ENCODE measurements at regions not wholly inside any gene's neighbourhood (a gene's known extent, or its start where the extent isn't known, plus 50 kb on each side); places are given as distances from the start of the nearest gene placed in this dataset.
"Not testable (repeated sequence)": the region's sequence is repeated elsewhere in the genome, so short reads cannot be mapped to it uniquely, and the experiment has no call there.

DNA sequence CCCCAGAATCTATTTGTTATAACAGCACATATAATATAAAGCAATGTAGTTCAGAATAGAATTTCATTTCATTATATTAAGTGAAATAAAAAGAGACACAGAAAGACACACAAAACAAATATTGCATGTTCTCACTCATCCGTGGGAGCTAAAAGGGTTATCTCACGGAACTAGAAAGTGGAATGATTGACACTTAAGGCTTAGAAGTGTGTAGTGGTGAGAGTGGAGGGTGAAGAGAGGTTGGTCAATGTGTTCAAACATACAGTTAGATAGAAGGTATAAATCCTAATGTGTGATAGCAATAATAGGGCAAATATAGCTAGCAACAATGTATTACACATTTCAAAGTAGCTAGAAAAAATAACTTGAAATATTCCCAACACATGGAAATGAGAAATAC lies 1001.7 kb upstream of the TMPRSS15 start:
- H3K4me3 ChIP-seq (ENCODE audit: low read length): no peak overlapping the region
- DNase-seq (ENCODE audit: low read depth, low spot score): no peak

DNA sequence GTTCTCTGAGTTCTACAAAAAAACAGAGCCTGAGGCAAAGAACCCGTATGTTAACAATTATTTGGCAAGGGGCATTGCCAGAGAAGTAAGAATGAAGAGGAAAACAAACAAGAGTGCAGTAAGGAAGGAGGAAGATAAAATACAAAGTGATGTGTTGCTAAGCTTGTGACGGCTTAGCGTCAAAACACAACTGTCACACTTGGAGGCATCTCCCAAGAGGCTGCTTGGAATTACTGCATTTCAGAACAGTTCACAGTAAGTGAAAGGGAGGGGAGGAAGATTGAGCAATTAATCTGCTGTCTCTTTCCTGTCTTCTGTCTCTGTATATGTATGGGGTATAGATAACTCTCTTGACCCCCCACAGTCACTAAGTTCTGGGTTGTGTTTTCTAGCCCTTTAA lies 1017.0 kb upstream of the TMPRSS15 start:
- H3K4me3 ChIP-seq (ENCODE audit: low read length): no peak overlapping the region
- DNase-seq (ENCODE audit: low read depth, low spot score): no peak

DNA sequence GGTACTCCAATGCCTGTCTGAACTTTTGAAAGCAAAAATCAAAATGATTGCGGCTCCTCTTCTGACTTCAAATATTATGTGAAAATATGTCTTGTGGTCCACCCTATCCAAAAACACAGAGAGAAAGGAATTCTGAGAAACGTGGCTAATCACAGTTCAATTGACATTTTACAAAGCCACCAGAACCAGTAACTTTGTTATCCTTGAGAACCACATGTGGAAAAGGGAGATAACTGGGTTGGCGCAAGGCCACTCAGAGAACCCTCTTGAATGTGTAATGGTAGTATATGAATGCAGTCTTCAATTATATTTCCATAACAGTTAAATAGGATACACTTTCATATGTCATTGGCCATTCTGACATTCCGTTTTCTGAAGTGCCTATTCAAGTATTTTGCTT lies 1030.0 kb upstream of the TMPRSS15 start:
- no peak overlapping the region for H3K4me3 ChIP-seq (ENCODE audit: low read length)
- DNase-seq (ENCODE audit: low read depth, low spot score): no peak

DNA sequence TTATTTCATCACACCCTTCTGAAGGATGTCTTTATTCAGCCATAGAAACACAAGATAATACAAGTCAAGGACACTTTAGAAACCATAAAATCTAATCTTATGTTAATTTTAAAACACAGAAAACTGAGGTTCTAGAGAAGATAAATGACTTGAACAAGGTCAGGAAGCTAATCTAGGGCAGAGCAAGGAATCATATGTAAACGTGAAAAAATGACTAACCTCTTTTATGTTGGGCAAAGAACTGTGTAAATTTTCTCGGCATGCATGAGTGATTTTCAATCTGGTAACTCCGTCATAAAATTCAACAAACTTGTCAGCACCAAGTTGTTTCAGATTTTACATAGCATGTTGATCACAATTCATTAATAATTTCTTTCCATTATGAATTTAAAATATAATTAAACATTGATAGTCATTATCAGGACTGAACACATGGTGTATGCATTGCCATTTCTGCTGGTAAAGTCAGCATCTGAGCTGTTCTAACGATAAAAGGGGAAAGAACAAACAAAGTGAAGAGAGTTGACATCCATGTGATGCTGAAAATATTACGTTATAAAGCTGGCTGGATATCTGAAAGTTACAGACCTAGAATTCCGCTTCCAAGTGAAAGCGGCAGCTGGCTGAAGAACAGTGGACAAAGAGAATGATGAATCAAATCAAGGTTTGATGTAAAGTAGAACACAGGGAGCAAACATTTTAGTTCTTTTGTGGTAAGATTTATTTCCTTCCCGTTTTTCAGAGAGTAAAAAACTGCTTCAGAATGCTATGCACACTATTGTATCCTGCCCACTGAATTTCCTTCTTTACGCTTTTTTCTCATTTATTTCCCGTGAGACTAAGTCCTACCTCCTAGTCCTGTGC lies 1037.4 kb upstream of the TMPRSS15 start:
- H3K4me3 ChIP-seq (ENCODE audit: low read length): no peak overlapping the region

DNA sequence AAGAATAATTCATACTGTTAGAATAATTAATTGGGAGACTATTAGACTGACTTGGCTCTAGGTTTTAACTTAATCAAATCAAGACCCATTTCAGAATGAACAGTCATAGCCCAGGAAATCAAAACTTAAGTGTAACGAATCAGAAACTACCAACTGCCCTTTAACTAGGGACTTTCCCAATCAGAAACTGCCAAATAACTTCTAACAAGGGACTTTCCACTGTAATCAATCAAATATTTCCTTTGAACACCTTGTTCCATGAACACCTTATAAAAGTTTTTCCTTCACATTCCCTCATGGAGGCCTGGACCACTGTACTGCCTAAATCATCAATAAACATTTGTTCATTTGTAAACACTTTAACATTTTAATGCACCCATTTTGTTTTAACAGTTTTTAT lies 1054.7 kb upstream of the TMPRSS15 start:
- no peak overlapping the region for H3K4me3 ChIP-seq (ENCODE audit: low read length)
- no peak for DNase-seq (ENCODE audit: low read depth, low spot score)

More for the DNA sequence above, 1037.4 kb upstream of the TMPRSS15 start:
- DNase-seq (ENCODE audit: low read depth, low spot score): no peak

DNA sequence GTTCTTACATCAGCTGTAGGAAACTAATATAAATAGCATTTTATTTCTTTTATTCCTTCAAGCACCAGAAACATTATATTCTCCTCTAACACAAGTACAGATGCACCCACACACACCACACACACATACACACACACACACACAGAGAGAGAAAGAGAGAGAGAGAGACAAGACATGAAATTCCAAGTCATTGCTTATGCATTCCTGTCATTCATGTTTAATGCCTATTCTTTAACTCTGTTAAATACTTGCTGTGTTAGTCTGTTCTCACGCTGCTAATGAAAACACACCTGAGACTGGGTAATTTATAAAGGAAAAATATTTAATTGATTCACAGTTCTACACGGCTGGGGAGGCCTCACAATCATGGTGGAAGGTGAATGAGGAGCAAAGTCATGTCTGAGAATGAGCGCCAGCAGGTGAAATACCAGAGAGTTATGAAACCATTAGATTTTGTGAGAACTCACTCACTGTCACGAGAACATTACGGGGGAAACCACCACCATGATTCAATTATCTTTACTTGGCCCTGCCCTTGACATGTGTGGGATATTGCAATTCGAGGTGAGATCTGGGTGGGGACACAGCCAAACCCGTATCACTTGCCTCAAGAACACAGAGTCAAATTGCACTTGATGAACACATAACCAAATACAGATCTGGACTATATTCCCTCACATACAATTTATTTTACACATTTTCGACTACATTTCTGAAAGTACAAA lies 1058.1 kb upstream of the TMPRSS15 start:
- no peak for DNase-seq (ENCODE audit: low read depth, low spot score)
- H3K4me3 ChIP-seq (ENCODE audit: low read length): no peak overlapping the region

DNA sequence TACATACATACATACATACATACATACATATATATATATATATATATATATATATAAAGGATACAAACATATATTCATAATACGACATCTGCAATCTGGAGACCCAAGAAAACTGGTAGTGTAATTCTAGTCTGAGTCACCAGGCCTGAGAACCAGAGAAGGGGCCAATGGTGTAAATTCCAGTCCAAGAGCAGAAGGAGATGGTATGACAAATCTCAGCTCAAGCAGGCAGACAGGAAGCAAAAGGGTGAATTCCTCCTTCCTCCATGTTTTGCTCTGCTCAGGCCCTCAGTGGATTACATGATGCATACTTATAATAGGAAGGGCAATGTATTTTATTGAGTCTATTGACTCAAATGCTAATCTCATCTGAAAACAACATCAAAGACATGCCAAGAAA lies 1060.4 kb upstream of the TMPRSS15 start:
- DNase-seq (ENCODE audit: low read depth, low spot score): no peak
- no peak overlapping the region for H3K4me3 ChIP-seq (ENCODE audit: low read length)

DNA sequence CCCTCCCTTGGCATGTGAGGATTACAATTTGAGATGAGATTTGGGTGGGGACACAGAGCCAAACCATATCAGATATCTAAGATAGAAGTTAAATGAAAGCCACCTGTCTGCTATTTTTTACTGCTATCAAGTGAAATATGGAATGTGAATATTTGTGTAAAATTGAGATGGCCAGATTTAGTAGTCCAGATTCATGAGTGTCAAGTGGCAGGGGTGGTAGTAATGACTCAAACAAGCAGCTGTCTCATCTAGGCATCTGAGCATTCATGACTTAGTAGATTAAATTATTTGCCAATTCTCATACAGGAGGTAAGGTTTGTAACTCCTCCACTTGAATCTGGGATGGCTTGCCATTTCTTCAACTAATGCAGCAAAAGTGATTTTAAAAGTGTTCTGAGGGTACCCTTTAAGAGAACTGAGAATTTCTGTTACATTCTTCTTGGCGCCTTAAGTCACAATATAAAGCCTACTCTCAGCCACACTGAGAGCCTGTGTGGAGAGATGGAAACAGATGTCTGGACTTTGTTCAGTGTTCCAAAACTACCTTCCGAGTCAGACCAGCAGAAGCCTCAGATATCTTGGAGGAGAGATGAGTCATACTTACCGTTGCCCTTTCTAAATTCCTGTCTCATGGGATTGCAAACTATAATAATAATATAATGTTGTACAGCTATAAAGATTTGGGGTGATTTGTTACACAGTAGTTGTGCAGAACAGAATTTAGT lies 1065.6 kb upstream of the TMPRSS15 start:
- no peak for DNase-seq (ENCODE audit: low read depth, low spot score)

DNA sequence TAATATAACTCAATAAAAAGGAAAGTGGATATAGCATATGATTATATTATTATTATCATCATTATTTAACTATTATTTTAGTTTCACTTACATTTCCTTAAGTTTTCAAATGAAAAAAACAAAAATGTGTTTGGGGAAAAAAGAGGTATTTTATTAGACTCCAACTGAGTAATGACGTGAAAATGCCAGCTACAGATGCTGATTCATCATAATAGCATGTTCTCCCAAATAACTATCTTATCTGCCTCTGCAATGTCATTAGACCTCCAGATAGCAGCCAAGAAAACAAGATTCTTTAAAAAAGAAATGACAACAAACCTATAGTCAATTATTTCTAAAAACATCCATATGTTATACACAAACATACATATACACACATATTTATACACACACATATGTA lies 1071.9 kb upstream of the TMPRSS15 start:
- no peak overlapping the region for H3K4me3 ChIP-seq (ENCODE audit: low read length)
- DNase-seq (ENCODE audit: low read depth, low spot score): no peak

More for the DNA sequence above, 1065.6 kb upstream of the TMPRSS15 start:
- no peak overlapping the region for H3K4me3 ChIP-seq (ENCODE audit: low read length)

DNA sequence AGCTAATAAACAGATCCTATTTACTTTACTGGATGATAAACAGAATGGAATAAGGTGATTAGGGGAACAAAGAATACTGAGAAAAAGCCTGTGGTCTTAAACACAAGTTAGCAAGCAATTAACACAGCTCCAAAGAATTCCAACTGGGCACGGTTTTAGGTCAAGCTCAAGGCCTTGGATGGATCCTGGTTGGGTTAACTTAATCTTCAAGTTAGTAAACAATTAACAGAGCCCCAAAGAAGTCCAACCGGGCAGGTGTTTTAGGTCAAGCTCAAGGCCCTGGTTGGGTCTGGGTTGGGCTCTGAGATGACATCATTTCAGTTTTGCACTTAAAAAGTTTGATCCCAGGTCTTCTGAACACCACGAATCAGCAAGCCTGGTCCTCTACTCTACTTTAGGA lies 1086.3 kb upstream of the TMPRSS15 start:
- H3K4me3 ChIP-seq (ENCODE audit: low read length): no peak overlapping the region
- no peak for DNase-seq (ENCODE audit: low read depth, low spot score)

DNA sequence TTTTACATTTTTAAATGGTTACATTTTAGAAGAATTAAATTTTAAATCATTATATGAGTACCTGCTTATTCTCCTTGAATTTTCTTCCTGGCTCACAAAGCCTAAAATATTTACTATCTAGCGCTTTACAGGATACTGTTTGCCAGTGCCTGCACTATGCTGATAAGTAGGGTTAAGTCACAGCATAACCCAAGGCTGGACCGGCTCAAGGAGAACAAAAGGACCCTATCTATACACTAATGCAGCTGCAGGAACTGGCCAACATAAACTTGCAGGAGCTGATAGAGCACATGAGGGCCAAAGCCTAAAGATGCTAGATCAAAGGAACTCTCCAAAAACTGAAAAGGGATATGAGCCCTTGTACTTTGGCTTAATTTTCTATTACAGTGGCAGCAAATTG lies 1086.9 kb upstream of the TMPRSS15 start:
- H3K4me3 ChIP-seq (ENCODE audit: low read length): no peak overlapping the region

DNA sequence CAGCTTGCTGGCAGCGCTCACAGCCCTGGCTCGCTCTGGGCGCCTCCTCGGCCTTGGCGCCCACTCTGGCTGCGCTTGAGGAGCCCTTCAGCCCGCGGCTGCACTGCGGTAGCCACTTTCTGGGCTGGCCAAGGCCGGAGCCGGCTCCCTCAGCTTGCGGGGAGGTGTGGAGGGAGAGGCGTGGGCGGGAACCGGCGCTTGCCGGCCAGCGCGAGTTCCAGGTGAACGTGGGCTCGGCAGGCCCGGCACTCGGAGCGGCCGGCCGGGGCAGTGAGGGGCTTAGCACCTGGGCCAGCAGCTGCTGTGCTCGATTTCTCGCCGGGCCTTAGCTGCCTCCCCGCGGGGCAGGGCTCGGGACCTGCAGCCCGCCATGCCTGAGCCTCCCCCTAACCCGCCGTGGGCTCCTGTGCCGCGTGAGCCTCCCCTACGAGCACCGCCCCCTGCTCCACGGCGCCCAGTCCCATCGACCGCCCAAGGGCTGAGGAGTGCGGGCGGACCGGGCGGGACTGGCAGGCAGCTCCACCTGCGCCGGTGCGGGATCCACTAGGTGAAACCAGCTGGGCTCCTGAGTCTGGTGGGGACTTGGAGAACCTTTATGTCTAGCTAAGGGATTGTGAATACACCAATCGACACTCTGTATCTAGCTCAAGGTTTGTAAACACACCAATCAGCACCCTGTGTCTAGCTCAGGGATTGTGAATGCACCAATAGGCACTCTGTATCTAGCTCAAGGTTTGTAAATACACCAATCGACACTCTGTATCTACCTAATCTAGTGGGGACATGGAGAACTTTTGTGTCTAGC lies 1090.1 kb upstream of the TMPRSS15 start:
- not testable (repeated sequence) for H3K4me3 ChIP-seq (ENCODE audit: low read length); DNase-seq (ENCODE audit: low read depth, low spot score)

More for the DNA sequence above, 1086.9 kb upstream of the TMPRSS15 start:
- no peak for DNase-seq (ENCODE audit: low read depth, low spot score)

DNA sequence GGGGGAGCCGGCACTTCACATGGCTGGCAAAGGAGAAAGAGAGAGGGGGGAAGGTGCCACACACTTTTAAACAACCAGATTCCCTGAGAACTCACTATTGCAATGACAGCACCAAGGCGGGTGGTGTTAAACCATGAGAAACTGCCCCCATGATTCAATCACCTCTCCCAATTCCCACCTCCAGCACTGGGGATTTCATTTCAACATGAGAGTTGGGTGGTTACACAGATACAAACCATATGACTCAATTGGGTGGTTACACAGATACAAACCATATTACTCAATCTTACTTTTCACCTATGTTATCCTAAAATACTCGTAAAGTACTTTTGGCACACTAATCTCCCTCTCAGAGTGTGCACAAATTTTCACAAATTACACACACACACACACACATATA lies 1097.5 kb upstream of the TMPRSS15 start:
- no peak for DNase-seq (ENCODE audit: low read depth, low spot score)

DNA sequence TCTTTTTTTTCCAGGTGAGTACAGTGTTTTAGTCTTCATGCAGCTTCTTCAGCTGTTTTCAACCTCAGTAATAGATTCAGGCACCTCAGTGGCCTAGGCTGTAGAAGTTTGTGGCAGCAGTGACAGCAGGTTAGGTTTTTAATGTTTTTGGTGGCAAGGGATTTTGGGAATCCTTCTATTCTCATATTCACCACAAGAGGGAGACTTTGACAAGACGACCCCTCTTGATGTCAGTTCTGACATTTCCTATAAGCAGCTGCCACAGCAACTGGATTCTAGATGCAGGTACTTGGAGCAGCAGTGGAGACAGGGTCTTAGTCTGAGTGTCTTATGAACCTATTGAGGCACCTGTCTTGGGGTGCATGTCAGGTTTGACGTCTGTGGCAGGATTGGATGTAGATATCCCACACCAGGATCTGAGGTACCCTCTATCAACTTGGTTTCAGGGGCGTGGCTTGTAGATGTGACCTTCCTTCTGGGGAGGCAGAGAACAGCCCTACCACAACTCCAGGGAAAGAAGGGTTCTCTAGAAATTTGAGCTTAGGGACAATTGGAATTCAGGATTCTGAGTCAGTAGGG lies 1104.2 kb upstream of the TMPRSS15 start:
- H3K4me3 ChIP-seq (ENCODE audit: low read length): no peak overlapping the region
- peak; percentile 29 for DNase-seq (ENCODE audit: low read depth, low spot score)

More for the DNA sequence above, 1097.5 kb upstream of the TMPRSS15 start:
- H3K4me3 ChIP-seq (ENCODE audit: low read length): no peak overlapping the region

DNA sequence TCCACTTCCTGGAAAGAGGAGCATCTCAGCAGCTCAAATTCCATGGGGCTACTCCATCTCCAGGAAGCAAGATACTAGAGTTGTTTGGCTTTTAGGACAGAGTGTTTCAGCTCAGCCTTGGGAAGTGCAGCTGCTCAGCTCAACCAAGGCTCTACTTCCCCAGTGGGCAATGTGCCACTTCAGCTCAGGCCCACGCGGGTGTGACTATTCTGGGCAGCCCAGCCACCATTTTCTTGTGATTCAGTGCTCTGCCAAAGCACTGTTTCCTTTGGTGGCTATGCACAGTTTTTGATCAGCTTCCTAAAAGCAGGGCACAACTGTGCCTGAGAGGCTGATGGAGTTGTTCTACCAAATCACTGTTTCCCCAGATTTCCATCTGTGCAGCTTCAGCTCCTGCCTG lies 1104.9 kb upstream of the TMPRSS15 start:
- no peak overlapping the region for H3K4me3 ChIP-seq (ENCODE audit: low read length)
- DNase-seq (ENCODE audit: low read depth, low spot score): no peak

DNA sequence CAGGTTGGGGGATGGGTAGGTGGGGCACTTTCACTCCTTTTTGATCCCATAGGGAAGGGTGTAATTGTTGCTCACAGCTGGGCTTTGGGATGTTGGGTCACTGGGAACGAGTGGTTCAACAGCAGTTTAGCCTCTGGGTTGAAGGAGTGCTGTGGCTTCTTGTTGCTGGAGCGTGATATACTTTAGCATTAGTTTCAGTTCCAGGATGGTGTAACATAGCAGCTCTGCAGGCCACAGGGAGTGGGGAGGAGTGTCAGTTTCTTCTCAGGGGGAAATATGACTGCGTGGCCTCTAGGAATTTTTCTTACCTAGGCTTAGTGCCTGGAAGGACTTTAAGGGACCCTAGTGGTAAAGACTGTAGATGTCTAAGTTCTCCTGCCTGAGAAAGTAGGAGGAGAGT lies 1105.3 kb upstream of the TMPRSS15 start:
- no peak for DNase-seq (ENCODE audit: low read depth, low spot score)
- no peak overlapping the region for H3K4me3 ChIP-seq (ENCODE audit: low read length)

DNA sequence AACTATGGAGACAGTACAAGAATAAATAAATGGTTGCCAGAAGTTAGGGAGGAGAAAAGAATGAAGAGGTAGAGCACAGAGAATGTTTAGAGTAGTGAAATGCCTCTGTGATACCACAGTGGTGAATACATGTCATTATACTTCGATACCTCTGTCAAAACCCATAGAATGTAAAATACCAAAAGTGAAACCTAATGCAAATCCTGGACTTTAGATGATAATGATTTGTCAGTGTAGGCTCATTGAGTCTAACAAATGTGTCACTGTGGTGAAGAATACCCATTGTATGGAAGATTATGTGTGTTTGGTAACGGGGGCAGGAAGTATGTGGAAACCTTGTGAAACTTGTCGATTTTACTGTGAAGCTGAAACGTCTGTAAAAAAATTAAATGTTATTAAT lies 1106.5 kb upstream of the TMPRSS15 start:
- H3K4me3 ChIP-seq (ENCODE audit: low read length): no peak overlapping the region
- no peak for DNase-seq (ENCODE audit: low read depth, low spot score)

DNA sequence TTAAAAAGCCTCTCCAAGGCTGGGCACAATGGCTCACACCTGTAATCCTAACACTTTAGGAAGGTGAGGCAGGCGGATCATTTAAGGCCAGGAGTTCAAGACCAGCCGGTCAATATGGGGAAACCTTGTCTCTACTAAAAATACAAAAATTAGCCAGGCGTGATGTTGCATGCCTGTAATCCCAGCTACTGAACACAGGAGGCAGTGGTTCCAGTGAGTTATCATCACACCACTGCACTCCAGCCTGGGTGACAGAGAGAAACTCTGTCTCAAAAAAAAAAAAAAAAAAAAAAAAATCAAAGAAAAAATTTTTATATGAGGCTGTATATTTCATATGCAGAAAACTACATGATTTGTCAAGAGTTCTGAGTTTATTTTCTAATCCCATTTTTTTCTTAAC lies 1107.1 kb upstream of the TMPRSS15 start:
- no peak for DNase-seq (ENCODE audit: low read depth, low spot score)
- no peak overlapping the region for H3K4me3 ChIP-seq (ENCODE audit: low read length)

DNA sequence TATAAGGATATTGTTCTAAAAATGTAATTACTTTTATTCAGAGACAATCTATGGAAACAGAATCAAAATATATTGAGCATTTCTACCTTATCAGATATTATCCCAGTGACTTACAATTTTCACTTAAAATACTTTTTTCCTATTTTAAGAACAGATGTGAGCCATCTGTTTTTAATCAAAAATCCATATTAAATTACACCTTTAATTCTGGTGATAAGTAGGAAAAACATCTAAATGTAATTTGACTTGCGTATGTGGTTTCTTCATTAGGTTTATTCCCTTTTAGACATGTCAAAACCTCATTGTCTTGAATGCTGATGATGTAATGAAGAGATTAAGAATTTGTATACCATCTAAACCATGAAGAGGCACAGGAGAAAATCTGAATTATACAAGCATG lies 1118.8 kb upstream of the TMPRSS15 start:
- no peak for DNase-seq (ENCODE audit: low read depth, low spot score)
- no peak overlapping the region for H3K4me3 ChIP-seq (ENCODE audit: low read length)

Data from Jurkat, Clone E6-1 (cell line).